Medulla oblongata (tissue), 1 donor: ENCODE measurements at regions not wholly inside any gene's neighbourhood (a gene's known extent, or its start where the extent isn't known, plus 50 kb on each side); places are given as distances from the start of the nearest gene placed in this dataset.
"Not testable (repeated sequence)": the region's sequence is repeated elsewhere in the genome, so short reads cannot be mapped to it uniquely, and the experiment has no call there.

Experiments used
- DNase-seq: peaks from one replicate; pipeline ENCODE4 v3.0.0-alpha.2; 2015; ENCODE audit errors: extremely low spot score

DNA sequence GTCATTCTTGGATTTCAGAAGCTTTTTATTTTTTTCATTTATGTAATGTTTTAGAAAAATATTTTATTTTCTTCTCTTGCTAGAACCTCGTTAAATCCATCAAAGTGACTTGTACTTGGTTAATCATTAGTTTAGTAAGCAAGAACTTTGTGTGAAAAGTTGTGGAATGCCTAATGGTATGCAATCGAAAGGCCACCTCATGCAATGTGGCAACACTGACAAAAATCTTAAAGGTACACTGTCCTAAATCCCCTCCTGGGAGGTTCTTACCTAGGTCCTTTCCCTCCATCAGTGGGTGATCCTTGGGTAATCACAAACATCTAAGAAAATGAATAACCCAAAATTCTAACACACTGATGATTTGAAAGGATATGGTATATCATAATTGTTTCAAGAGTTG lies 304.2 kb downstream of the DNAH5 start:
- DNase-seq, result no peak

DNA sequence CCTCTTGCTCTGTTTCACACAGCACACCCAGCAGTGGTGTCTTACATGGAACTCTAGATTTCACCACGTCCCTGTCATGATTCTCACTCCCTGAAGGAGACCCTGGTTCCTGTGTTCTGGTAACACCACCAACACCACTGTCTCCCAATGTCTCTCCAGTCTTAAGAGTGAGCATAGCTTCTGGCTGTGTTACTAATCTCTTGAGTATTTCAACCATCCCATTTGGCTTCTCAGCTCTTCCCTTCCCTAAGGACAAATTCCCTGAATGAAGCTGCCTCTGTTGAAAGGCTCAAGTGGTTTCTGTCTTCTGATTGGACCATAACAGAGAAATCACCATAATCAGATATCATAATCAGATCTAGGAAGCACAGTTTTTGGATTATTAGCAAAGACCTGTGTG lies 311.8 kb downstream of the DNAH5 start:
- DNase-seq, result no peak

DNA sequence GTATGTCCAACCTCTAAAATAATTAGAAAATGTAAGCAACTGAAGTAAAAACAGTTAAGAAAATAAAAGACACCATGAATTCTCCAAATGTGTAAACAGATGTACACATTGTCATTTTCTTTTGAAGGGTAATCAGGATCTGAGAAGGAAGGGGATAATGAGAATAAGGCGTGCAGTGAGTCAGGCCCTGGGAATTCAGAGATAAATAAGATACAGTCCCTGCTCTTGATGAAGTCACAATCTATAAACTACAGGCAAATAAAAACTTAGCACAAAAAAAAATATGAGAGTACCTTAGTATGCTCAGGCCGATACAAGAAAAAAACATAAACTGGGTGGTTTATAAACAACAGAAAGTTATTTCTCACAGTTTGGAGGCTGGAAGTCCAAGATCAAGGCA lies 315.3 kb downstream of the DNAH5 start:
- no peak for DNase-seq

DNA sequence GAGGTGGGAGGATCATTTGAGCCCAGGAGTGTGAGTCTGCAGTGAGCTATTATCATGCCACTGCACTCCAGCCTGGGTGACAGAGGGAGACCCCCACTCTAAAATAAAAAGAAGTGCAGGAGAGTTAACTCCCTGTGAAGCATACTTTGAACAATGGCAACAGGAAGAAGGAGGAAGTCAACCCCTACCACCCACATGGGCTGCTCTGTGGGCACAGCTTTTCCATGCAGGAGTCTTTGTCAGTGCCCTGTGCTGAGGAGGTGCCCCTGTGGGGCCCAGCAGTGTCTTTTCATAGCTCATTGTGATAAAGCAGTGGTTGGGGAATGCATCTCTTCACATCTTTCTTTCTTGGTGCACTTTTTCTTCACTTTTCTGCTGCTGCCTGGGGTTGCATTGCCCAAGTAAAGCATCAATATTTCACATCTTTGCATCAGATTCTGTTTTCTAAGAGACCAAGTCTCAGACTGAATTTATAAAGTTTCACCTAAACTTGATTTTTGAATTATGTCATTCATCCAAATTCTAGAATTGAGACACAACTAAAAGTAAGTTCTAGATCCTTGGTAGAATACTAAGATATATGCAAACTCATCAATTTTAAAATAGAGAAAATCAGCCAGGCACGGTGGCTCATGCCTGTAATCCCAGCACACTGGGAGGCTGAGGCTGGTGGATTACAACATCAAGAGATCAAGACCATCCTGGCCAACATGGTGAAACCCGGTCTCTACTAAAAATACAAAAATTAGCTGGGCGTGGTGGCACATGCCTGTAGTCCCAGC lies 316.6 kb downstream of the DNAH5 start:
- no peak for DNase-seq

DNA sequence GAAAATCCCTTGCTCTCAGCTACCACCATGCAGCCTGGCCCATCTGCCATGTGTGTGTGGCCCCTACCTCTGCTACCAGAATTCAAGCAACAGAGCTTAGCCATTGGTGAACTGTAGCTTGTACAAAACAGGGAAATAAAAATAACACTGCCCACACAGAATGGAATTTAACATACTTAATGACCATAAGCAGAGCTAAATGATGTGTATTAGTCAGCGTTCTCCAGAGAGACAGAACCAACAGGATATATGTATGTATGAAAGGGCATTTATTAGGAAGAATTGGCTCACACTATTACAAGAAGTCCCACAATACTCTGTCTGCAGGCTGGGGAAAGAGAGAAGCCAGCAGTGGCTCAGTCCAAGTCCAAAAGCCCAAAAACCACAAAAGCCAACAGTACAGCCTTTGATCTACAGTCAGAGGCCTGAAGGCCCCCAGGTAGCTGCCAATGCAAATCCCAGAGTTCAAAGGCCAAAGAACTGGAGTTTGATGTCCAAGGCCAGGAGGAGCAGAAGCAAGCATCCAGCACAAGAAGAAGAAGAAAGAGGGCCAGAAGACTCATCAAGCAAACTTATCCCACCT lies 318.8 kb downstream of the DNAH5 start:
- DNase-seq, result no peak

DNA sequence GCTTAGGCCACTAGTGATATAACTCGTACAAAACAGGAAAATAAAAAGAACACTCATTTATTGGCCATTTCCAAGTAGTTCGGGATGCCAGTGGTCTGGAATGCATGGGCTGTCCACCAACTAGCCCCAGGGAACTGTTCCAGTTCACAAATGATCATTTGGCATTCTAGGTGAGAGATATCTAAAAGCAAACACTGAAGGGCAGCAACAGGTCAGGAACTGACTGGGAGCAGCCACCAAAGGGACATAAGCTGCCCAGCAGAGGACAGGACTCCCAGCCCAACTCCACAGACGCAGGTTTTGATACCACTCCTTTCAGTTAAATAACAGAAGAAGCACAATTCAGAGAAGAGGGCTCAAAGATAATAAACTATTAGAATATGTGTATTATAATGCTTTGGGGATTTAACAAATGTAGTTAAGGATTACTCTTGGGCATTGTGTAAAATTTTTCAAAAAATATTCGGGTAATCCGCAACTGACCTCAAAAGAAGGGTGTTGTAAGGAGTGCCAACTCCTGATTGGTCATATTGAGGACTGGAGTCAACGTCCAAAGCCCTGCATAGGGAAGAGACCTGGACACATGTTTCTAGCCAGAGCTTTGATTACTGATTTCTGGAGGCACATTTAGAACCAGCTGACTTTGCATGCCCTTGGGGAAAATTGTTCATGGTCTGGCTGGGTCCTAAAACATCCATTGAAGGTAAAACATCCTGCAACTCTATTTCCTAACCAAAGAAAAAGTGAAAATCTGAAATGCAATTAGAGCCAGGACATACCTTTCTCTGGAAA lies 320.0 kb downstream of the DNAH5 start:
- DNase-seq, result no peak

DNA sequence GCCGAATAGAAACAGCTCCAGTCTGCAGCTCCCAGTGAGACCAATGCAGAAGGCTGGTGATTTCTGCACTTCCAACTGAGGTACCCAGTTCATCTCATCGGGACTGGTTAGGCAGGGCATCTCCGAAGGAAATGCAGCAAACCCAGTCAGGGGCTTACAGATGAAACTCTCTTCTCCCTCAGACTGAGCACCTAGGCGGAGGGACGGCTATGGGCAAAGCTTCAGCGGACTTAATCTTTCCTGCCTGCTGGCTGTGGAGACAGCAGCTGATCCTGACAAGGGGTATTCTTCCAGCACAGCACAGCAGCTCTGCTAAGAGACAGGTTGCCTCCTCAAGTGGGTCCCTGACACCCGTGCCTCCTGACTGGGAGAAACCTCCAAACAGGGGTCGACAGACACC lies 330.9 kb downstream of the DNAH5 start:
- no peak for DNase-seq

DNA sequence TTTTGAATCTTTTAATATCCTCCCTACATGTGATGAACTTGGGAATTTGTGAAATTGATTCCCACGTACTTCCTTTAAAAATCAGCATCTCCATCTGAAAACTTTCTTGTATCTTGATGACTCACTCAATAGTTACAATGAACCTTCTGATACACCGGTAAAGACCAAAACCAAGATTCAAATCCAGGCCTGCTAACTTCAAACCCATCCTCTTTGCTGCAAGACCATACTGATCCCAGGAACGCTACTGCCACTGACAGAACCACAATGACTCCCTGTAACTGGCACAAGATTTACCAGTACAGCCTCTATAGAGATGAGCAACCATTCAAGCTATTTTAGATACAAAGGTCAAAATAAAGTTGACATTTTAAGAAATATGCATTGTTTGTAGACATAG lies 332.9 kb downstream of the DNAH5 start:
- no peak for DNase-seq

DNA sequence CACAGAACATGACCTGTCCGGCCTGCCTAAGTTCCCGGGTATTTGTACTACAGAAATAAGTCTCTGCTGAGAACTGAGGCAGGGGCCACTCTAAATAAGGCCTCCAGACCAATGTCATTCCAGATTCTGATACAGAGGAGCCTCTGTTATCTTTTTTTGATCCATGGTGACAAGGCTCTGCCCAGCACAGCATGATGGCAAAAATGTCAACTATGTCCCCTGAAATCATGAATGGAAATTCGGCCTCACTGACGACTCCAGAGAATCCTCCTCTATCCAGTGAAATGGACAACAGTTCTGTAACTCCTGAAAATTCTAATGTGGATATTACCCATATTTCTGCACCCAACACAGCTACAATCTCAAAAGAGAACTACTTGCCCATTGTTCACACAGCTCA lies 335.0 kb downstream of the DNAH5 start:
- no peak for DNase-seq

DNA sequence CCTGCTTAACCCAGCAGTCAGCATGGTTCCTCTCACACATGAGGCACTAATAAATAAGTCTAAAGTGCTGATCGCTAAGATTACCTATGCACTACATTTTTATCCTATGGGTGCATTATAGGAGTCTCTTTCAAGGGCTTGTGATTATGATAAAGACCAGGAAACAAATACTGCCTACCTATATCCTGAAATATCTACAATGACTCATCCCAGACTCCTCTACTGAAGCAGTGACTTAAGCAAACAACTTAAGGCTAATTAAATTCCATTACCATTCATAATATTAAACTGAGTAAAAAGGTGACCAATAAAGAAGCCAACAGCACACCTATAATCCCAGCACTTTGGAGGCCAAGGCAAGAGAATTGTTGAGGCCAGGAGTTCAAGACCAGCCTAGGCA lies 338.4 kb downstream of the DNAH5 start:
- no peak for DNase-seq

DNA sequence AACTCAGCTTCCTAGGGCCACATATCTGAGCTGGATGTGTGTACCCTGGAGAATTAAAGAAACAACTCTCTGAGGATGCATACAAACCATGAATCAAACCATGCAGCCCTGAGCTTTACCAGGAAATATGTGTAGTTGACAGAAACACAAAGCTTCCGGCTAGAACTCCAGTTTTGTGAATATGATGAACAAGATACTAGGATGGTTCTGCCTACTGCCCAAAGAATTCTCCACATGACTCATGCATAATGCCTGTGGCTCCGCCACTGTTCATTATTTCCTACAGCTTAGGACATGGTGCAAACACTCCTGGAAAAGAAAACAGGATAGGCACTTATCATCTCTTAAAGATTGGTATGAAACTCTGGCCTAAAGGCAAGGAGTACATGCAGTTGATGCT lies 343.4 kb downstream of the DNAH5 start:
- DNase-seq, result no peak

DNA sequence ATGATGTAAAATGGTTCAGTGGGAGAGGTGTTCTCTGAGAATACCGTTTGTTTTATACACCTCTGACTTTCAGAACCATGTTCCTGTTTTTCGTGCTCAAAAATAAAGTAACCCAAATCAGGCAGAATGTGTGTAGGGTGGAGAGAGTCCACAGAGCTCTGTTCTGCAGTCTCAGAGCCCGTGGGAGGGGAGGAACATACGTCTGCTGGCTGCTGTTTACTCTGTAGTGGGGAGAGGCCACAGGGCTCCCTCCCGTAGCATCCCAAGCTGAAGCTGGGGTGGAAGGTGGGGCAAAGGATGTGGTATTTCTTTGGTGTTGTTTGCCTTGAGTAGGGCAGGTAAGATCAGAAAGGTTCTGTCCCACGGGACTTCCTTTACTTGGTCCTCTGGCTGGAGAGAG lies 348.5 kb downstream of the DNAH5 start:
- no peak for DNase-seq

DNA sequence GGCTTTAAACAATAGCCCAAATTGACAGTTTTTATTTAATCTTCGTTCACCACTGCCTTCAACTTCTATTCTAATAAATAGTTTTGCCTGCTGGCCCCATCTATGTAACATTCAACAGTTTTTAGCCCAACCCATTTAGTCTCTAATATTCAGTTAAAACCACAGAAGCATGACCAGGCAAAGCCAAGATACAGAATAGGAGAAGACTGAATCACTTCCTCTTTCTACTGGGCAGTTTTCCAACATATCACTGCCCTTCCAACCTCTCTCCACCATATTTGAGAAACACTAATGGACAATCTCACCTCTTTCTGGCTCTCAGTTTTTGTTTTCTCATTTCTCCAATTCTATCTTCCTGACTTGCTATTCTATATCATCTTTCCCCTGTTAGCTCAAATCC lies 352.9 kb downstream of the DNAH5 start:
- no peak for DNase-seq

DNA sequence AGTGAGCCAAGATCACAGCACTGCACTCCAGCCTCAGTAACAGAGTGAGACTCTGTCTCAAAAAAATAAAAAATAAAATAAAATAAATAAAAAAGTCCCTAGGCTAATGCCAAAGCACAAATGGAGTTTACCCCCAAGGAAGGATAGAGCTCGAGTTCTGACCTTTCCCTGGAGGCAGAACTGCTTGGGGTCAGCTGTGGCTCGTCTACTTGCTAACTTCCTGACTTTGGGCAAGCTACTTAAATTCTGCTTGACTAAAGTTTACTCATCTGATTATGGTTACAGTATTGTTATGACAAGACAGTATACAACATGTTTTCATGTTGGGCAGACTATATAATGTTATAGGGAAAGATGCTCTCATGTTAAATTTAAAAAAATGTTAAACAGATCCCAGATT lies 359.2 kb downstream of the DNAH5 start:
- no peak for DNase-seq

DNA sequence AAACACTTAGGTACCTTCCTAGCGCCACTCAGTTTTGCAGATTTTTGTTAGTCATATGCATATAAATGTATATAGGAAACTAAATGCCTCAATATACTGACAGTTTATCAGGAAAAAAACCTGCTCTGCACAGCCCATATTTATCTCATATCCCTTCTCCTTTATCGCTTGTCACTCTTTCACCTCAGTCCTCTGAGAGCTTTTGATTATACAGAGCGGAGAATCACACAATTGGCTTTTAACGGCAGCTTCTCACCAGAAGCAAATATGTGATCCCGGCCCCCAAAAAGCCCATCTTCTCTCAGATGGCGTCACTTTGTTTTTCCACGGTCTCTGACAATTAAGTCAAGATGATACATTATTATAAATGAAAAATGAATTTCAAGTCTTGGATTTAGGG lies 362.6 kb downstream of the DNAH5 start:
- no peak for DNase-seq

DNA sequence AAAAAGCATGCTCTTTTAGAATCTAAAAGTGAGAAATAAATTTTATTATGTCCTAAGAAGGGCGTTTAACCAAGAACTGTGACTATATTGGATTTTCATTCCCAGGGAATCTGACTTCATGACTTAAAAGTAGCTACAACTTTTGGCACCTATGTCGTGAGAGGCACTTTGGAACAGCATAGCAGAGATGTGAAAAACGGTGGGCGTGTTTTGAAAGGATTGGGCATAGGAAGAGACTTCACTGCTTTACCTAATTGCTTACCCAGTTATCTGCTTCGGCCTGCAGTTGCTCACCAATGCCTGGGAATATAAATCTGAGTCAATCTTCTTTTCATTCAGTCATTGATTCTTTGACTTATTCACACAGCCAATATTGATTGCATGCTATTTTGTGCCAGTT lies 363.4 kb downstream of the DNAH5 start:
- no peak for DNase-seq

DNA sequence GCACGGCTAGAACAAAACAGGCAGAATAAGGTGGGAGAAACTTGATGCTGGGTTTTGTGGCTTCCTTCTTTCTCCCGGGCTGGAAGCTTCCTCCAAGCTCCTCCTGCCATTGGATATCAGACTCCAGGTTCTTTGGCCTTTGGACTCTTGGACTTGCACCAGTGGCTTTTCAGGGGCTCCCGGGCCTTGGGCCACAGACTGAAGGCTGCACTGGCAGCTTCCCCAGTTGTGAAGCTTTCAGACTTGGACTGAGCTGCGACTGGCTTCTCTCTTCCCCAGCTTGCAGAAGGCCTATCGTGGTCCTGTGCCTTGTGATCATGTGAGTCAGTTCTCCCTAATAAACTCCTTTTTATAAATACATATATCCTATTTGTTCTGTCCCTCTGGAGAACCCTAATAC lies 364.4 kb downstream of the DNAH5 start:
- DNase-seq, result no peak

DNA sequence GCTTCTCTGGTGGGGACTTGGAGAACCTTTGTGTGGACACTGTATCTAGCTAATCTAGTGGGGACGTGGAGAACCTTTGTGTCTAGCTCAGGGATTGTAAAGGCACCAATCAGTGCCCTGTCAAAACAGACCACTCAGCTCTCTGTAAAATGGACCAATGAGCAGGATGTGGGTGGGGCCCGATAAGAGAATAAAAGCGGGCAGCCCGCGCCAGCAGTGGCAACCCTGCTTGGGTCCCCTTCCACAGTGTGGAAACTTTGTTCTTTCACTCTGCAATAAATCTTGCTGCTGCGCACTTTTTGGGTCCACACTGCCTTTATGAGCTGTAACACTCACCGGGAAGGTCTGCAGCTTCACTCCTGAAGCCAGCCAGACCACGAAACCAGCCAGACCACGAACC lies 365.4 kb downstream of the DNAH5 start:
- not testable (repeated sequence) for DNase-seq

DNA sequence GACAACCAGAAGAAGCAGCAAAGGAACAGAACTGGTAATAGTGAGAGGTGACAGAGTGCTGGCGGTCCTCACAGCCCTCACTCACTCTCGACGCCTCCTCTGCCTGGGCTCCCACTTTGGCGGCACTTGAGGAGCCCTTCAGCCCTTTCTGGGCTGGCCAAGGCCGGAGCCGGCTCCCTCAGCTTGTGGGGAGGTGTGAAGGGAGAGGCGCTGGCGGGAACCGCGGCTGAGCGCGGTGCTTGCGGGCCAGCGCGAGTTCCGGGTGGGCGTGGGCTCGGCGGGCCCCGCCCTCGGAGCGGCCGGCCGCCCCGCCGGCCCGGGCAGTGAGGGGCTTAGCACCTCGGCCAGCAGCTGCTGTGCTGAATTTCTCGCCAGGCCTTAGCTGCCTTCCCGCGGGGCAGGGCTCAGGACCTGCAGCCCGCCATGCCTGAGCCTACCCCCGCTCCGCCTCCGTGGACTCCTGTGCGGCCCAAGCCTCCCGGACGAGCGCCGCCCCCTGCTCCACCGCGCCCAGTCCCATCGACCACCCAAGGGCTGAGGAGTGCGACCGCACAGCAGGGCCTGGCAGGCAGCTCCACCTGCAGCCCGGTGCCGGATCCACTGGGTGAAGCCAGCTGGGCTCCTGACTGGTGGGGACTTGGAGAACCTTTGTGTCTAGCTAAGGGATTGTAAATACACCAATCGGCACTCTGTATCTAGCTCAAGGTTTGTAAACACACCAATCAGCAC lies 366.0 kb downstream of the DNAH5 start:
- not testable (repeated sequence) for DNase-seq

DNA sequence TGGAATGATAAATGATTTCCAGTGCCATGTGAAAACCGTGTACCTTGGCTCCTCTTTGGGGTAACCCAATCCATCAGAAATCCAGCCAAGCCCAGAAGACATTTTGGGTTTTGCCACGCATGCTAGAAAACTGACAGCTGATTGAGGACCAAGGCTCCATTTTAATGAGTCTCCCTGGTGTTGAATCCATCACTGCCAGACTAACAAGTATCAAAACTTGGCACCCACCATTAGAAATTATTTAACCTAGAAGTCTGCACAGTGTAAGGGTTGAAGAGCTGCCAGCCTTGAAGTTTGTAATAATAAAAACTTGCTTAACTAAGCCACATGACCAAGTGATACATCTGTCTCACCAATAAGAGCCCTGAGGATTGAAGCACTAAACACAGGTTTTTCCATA lies 369.9 kb downstream of the DNAH5 start:
- DNase-seq, result no peak

DNA sequence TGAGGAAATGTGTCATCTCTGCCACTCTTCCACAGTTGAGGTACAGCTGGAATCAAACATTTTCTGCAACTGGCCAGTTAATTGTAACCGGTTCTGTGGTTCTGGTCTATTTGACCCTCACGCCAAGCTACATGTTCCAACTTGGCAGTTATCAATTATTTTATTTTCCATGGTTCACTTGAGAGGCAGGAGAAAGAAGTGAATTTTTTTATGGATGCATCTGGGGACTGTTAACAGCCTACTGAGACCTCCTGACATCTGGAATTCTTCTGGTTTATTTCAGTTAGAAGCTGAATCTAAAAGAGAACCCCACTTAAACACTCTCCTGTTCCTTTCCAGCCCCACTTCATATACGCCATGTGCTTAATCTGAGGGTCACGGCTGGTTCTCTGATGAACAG lies 372.3 kb downstream of the DNAH5 start:
- DNase-seq, result no peak

DNA sequence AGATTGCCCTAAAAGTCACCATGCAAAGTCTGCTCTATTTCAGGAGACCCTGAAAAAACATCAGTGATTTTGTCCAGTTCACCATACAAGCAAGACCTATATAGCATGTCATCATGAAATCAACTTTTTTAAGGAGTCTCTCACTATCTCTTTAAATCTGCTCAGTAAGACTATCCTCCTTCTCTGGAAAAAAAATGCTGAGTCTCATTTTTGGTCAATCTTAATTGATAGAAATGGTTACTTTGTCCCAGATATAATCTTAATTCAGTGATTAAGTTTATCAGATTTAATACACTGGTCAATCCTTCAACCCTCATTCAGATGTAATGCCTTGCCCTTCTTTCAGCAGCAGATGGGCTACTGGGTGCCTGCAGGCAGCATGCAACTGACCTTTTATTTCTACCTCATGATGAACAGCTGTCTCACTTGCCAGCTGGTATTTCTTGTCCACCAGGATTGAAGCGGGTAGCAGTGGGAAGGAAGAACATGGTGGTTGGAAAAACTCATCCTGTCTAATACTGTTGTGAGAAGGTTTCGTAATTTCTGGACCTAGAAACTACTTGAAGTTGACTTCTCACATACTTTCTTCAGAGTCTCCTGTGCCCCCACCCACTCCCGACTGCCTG lies 375.3 kb downstream of the DNAH5 start:
- DNase-seq, result no peak
